Panc1 (cell line): ENCODE measurements at regions not wholly inside any gene's neighbourhood (a gene's known extent, or its start where the extent isn't known, plus 50 kb on each side); places are given as distances from the start of the nearest gene placed in this dataset.

ENCODE experiments used
- ATAC-seq: fragments of 200-7000 bp; cut with Tn5 transposase; 2 replicates; pipeline ENCODE4 v1.9.1; 2020; ENCODE audit warnings: mild to moderate bottlenecking, moderate library complexity
- BruUV-seq: library from RNA; stranded (reverse); fragments of 400-500 nt; replicated peaks from 2 replicates; lab custom pipeline; 2021; lab: Mats Ljungman, UMichigan
- CTCF ChIA-PET: fragments of 300-600 bp; sonication (Branson Sonifier 250); formaldehyde crosslinking; loops from one replicate; lab custom pipeline; 2022; ENCODE audit warnings: antibody characterized with exemption; lab: Charles Lee
- POLR2A ChIA-PET: fragments of 300-600 bp; sonication (Branson Sonifier 250); formaldehyde crosslinking; loops from one replicate; lab custom pipeline; 2022; ENCODE audit warnings: antibody characterized with exemption; lab: Charles Lee
- DNase-seq: peaks from one replicate; pipeline ENCODE4 v3.0.0-alpha.2; 2010; ENCODE audit warnings: low read depth, low spot score
- H3K27ac ChIP-seq: 2 replicates; pipeline ENCODE4 v1.5.1; 2011; ENCODE audit warnings: mild to moderate bottlenecking, low read length, inconsistent platforms
- H3K27me3 ChIP-seq: fragments of 200-500 bp; sonication (Bioruptor generic); 2 replicates; pipeline ENCODE4 v1.6.0; 2014; ENCODE audit warnings: low read length, inconsistent platforms; ENCODE audit not compliant: control insufficient read depth, insufficient read depth
- H3K36me3 ChIP-seq: fragments of 200-500 bp; sonication (Bioruptor generic); 2 replicates; pipeline ENCODE4 v1.5.1; 2014; ENCODE audit warnings: inconsistent platforms, mild to moderate bottlenecking, low read length, moderate library complexity; ENCODE audit not compliant: control insufficient read depth, insufficient read depth
- H3K4me1 ChIP-seq: 2 replicates; pipeline ENCODE4 v1.5.1; 2011; ENCODE audit warnings: inconsistent platforms, mild to moderate bottlenecking, low read length, moderate library complexity; ENCODE audit not compliant: control insufficient read depth, insufficient read depth
- H3K4me3 ChIP-seq, 2 experiments: 2 replicates each; pipeline ENCODE4 v1.5.1; 2011 to 2012; ENCODE audit warnings: low read depth in 2 of 2, low read length in 2 of 2, mild to moderate bottlenecking in 2 of 2, inconsistent platforms in 1 of 2, moderate library complexity in 1 of 2
- H3K9me3 ChIP-seq: fragments of 200-500 bp; sonication (Bioruptor generic); 2 replicates; pipeline ENCODE4 v1.5.1; 2014; ENCODE audit warnings: low read depth, mild to moderate bottlenecking, inconsistent platforms, low read length, moderate library complexity; ENCODE audit not compliant: control insufficient read depth, insufficient read depth
- CTCF ChIP-seq: fragments of 450-650 bp; IDR thresholded peaks from 2 replicates; pipeline ENCODE4 v1.5.1; 2017; ENCODE audit warnings: mild to moderate bottlenecking
- POLR2AphosphoS5 ChIP-seq: IDR thresholded peaks from 2 replicates; pipeline ENCODE4 v1.6.1; 2012; ENCODE audit warnings: mild to moderate bottlenecking, low read depth, low read length, moderate library complexity
- REST ChIP-seq, 2 experiments: IDR thresholded peaks; 2 replicates each; pipeline ENCODE4 v1.6.1; 2011 to 2012; ENCODE audit warnings: low read depth in 2 of 2, control low read depth in 1 of 2, low read length in 1 of 2, mild to moderate bottlenecking in 1 of 2, moderate library complexity in 1 of 2; ENCODE audit not compliant: insufficient read depth in 1 of 2
- SIN3A ChIP-seq: IDR thresholded peaks from 2 replicates; pipeline ENCODE4 v1.6.1; 2012; ENCODE audit warnings: low read depth, mild to moderate bottlenecking, low read length, moderate library complexity, borderline replicate concordance; ENCODE audit not compliant: insufficient read depth
- TCF7L2 ChIP-seq: IDR thresholded peaks from 2 replicates; pipeline ENCODE4 v1.6.1; 2011; ENCODE audit warnings: mild to moderate bottlenecking, low read depth, low read length, inconsistent platforms
- in situ Hi-C: cut with HindIII; loops from 2 replicates; pipeline ENCODE4 v1.10.0; 2016; ENCODE audit warnings: low sequenced_read_pairs, low pct_unique_long_range_greater_than_20kb
- intact Hi-C: fragments of 100-400 bp; cut with micrococcal nuclease; formaldehyde crosslinking; loops from one replicate; pipeline ENCODE4 v1.10.0; 2022; ENCODE audit not compliant: unreplicated experiment

GRCh38 chr5:77873239-77873638 lies 97.1 kb upstream of the TBCA start:
- BruUV-seq, result no TSS peak
- ChIA-PET POLR2A (no interaction called here), CTCF (no interaction called here)

GRCh38 chr5:77871946-77872345 lies 95.8 kb upstream of the TBCA start:
- intact Hi-C loops, result no loop called here
- no peaks in the 10 kb centered on the region for H3K9me3 ChIP-seq
- DNase-seq, result no peak
- no peak overlapping the region for H3K4me3 ChIP-seq
- BruUV-seq, result no TSS peak
- in situ Hi-C loops, result no loop called here
- CTCF ChIA-PET, result no interaction called here
- POLR2A ChIA-PET, result no interaction called here
- ATAC-seq, result no peak
- TF ChIP-seq SIN3A (no peak), POLR2AphosphoS5 (no peak), REST (IDR thresholded peaks at IDR 0.05; ENCODE audit: insufficient read depth in 1 of 2, low read depth in 2 of 2, low read length in 1 of 2) (no peak), TCF7L2 (no peak), CTCF (no peak)
- H3K4me1 ChIP-seq, result peaks cover 3% of the 10 kb centered on the region
- no peaks in the 10 kb centered on the region for H3K27me3 ChIP-seq
- H3K36me3 ChIP-seq, result no peaks in the 10 kb centered on the region
- H3K27ac ChIP-seq, result no peak overlapping the region

More at GRCh38 chr5:77873239-77873638, 97.1 kb upstream of the TBCA start:
- ATAC-seq, result no peak
- Histone ChIP-seq H3K27me3 (no peaks in the 10 kb centered on the region), H3K36me3 (no peaks in the 10 kb centered on the region), H3K27ac (no peak overlapping the region), H3K4me1 (peaks cover 3% of the 10 kb centered on the region), H3K4me3 (no peak overlapping the region), H3K9me3 (no peaks in the 10 kb centered on the region)
- no peak for DNase-seq
- no peak for TF ChIP-seq CTCF
- TF ChIP-seq POLR2AphosphoS5, result no peak
- intact Hi-C loops, result no loop called here
- in situ Hi-C loops, result no loop called here
